Stimulated activated CD4-positive, alpha-beta T cell treated with anti-CD3 and anti-CD28 coated beads, Interleukin-12 subunit alpha, Interleukin-12 subunit beta, amount 100 ng/mL, for 4 hours (primary cell): ENCODE measurements at regions not wholly inside any gene's neighbourhood (a gene's known extent, or its start where the extent isn't known, plus 50 kb on each side); places are given as distances from the start of the nearest gene placed in this dataset.
"Not testable (repeated sequence)": the region's sequence is repeated elsewhere in the genome, so short reads cannot be mapped to it uniquely, and the experiment has no call there.

Source experiments
- DNase-seq: peaks from one replicate; pipeline ENCODE4 v3.0.0-alpha.2; 2020

- no peak for DNase-seq
Observed at GRCh38 chr1:30132602-30133286, 590.6 kb downstream of the MATN1 start.

- not testable (repeated sequence) for DNase-seq
Observed at GRCh38 chr1:30130566-30130965, 592.8 kb downstream of the MATN1 start.

- no peak for DNase-seq
Observed at GRCh38 chr1:30130099-30130498, 593.3 kb downstream of the MATN1 start.

DNA sequence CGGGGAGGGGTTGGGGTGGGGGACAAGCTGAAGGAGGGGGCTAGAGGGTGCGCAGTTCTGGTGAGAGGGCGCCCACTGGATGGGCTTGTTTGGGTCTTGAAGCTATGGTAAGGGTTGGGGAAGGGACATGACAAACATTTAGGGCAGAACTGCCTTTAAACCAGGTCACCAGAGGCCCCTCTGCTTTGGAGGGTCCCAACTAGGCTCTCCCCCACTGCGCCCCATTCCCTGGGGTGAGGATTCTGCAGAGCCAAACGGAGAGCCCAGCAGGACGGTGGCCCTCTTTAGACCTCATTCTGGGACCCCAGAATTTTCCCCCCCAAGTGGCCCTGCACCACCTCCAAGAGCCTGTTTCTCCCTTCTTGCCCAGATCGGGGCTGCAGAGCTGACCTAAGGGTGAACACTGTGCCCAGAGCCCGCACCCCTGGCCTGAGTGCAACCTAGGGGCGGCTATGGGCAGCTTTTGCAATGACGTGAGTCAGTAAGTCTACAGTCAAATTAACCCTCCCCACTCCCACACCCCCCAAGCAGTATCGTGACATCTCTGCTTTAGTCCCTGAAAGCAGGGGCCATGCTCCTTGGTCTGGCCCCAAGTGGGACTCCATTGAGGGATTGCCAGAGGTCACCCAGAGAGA lies 593.8 kb downstream of the MATN1 start:
- DNase-seq, result no peak

GRCh38 chr1:30129001-30129408 lies 594.4 kb downstream of the MATN1 start:
- DNase-seq, result no peak

DNA sequence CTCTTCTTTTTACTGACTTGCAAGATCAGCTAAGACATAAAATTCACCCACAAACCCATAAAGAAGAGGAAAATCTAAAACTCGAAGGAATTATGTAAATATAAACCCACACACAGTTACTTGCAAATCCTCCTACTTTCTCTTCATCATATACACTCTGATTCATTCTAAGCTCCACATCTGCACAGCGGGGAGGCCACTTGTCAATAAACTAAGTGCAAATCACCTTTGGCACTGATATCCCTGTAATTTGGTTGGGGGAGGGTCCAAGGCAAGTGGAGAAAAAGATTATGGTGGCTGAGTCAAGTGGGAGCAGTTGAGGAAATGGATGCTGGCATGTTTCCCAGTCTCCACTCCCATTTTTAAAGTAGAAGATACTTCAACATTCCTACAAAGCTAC lies 596.5 kb downstream of the MATN1 start:
- DNase-seq, result no peak

DNA sequence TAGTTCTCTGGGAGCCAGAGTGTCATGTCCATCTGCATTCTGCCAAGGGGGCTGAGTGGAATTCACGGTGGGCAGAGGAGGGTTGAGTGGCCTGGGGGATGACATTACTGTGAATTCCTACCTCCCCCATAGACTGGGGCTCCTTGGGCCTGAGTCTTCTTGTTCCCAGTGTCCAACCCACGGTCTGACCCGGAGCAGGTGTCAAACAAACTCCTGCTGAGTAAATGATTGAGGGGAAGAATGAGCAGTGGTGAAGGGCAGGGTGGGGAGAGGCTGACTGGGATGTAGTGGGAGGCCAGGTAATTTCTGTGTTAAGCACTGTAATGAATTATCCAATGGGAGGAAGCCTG lies 597.6 kb downstream of the MATN1 start:
- no peak for DNase-seq

DNA sequence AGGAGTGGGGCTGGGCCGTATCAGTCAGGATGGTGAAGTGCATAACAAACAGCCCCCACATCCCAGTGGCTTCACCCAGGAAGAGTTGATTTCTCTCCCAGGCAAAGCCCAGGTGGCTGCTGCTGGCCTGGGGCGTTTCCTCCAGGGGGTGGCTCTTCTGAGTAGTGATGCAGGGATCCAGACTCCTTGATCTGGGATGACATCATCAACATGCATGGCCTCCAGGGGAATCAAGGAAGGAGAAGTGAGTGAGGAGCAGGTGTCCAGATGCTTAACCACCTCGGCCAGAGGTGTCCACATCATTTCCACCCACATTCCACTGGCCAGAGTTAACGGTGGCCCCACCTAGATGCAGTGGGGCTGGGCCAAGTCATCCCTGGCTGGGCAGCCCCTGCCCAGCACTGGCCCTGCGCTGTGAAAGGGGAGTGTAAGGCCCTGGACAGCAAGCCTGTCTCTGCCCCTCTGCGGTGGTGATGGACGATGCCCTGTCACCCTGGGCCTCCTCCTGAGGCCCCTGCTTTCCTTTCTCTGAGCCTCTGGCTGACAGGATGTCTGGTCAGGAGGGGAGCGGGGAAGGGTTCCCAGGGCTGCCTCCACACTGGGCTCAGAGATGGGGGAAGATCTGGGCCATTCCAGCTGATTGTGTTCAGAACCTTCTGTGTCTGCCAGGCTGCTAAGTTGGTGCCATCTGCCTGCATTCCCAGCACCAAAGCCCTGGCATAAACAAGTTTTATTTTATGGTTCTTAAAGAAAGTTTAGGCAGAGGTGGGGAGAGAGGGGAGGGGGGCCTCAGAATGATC lies 598.2 kb downstream of the MATN1 start:
- no peak for DNase-seq

DNA sequence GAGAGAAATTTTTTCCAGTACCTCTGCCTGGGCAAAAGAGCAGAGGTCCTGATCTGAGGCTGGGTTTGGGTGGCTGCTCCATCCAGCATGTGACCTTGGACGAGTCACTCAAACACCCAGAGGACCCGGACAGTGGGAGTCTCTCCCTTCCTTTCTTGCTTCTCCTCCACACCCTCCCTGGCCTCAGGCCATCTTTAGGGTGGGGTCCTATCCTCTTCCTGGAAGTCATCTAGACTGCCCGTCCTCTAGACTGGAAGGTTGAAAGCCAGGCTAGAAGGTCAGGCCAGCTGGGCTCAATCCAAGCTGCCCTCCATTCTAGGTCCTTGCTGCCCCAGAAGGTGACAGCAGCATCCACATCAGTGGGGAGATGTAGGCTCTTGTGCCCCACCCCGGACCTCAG lies 599.5 kb downstream of the MATN1 start:
- no peak for DNase-seq

- no peak for DNase-seq
Observed at GRCh38 chr1:30123036-30123435, 600.3 kb downstream of the MATN1 start.

DNA sequence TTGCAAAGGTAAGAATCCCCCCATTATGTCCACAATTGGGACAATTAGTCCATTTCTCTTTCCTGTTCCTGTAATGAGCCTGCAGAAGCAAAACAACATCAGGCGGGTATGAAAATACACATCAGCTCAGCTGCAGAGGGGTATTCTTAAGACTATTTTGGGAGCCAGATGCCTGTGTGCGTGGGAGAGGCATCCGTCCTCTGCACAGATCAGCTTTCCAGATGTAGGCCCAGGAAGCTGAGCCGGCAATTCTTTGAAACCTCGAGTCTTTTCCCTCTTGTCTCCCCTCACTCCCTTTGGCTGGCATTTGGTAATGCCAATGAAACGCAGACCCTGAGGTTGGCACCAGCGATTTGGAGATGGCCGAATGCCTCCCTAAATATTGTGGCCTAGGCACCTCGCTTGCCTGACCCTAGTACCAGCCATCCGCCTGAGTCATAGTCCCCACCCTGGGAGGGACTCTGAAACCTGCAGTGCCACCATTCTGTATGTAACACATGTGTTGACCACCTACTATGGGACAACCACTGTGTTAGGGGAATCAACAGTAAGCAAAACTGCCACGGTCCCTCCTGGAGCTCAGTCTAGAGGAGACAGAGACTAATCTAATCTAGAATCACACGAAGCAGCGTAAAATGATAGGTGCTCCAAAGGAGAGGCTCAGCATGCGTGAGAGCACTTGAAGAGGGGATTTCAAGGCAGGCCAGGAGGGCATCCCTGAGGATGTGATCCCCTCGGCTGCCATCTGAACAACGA lies 603.0 kb downstream of the MATN1 start:
- DNase-seq, result no peak

- DNase-seq, result no peak
Observed at GRCh38 chr1:30117685-30118084, 605.7 kb downstream of the MATN1 start.

GRCh38 chr1:30111431-30111830 lies 612.0 kb downstream of the MATN1 start:
- DNase-seq, result no peak

DNA sequence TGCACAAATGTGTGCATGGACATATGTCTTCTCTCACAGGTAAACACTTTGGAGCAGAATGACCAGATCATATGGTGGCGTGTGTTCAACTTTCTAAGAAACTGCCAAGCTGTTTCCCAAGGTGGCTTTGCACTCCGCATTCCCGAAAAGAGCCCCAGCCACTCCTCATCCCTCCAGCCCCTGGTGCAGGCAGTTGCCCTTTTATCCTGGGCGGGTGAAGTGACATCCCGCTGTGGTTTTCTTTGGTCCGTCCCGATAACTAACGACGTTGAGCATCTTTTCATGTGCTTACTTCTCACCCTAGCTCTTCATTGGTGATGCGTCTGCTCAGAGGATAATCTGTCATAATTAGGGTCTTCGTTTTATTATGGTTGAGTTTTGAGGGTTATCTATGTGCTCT lies 612.5 kb downstream of the MATN1 start:
- DNase-seq, result no peak

DNA sequence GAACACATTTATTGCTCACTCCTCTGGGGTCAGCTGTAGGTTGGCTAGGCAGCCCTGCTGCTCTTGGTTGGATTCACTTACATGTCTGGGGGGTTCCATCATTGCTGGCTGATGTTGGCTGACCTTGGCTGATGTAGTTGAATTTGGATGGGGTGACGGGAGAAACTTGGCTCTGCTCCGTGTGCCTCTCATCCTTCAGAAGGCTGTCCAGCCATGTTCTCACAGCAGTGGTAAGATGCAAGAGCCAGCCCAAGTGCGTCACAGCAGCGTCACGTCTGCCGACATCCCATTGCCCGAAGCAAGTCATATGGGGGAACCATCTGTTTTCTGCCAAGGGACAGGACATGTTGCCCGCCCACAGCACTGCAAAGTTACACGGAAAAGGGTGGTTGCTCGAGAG lies 613.5 kb downstream of the MATN1 start:
- no peak for DNase-seq

- no peak for DNase-seq
Observed at GRCh38 chr1:30108186-30108585, 615.2 kb downstream of the MATN1 start.

- no peak for DNase-seq
Observed at GRCh38 chr1:30106125-30106524, 617.3 kb downstream of the MATN1 start.

- DNase-seq, result no peak
Observed at GRCh38 chr1:30104551-30104950, 618.8 kb downstream of the MATN1 start.

GRCh38 chr1:30103708-30104411 lies 619.5 kb downstream of the MATN1 start:
- no peak for DNase-seq

GRCh38 chr1:30102605-30103004 lies 620.8 kb downstream of the MATN1 start:
- no peak for DNase-seq

DNA sequence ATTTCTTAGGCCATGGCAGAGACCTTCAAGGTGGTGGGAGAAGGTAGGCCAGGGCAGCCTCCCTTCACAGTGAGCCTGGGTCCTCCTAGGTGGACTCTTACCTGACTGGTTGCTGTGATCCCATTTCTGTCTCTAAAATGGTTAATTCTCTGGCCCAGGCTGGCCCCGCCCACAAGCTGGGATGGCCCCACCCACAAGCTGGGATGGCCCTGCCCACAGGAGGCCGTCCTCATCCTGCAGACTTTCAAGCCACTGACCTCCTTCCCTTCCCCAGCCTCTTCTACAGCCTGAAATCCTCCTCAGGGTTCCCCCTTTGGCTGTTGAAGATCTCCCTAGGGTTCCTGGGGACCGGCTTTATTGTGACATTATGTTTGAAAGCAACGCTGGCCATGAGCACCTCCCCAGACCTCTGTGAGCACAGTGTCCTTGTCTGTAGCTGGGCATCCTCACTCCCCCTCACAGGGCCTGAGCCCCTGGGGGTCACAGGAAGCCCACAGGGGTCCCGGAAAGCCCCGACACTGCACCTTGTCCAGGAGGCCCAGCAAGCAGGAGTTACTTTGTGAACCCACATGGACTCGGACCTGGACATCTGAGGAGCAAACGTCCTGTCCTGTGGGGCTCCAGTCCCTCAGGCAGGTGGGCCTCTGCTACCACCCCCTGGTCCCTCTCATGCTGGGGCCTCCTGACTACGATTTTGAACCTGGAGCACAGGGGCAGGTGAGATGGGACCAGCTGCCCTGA lies 621.7 kb downstream of the MATN1 start:
- DNase-seq, result no peak

GRCh38 chr1:30101016-30101415 lies 622.4 kb downstream of the MATN1 start:
- DNase-seq, result no peak
